NOMO-1 (cell line): ENCODE measurements at regions not wholly inside any gene's neighbourhood (a gene's known extent, or its start where the extent isn't known, plus 50 kb on each side); places are given as distances from the start of the nearest gene placed in this dataset.

Source experiments
- DNase-seq, 2 experiments: peaks; one replicate each; lab custom pipeline; 2025; ENCODE audit not compliant: unreplicated experiment in 2 of 2; lab: John Stamatoyannopoulos, UW

DNA sequence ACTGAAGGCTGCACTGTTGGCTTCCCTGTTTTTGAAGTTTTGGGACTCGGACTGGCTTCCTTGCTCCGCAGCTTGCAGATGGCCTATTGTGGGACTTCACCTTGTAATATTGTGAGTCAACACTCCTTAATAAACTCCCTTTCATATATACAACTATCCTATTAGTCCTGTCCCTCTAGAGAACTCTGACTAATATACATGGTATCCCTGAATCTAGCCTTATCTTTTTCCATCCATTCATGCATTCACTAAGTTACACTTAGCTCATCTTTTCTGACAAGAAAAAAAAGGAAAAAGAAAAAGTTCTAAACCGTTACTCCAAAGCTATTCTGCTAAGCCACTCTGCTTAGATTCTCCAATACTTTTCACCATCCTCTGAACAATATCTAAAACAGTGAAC, 1260.2 kb upstream of the PCDH7 start:
- no peak for DNase-seq

DNA sequence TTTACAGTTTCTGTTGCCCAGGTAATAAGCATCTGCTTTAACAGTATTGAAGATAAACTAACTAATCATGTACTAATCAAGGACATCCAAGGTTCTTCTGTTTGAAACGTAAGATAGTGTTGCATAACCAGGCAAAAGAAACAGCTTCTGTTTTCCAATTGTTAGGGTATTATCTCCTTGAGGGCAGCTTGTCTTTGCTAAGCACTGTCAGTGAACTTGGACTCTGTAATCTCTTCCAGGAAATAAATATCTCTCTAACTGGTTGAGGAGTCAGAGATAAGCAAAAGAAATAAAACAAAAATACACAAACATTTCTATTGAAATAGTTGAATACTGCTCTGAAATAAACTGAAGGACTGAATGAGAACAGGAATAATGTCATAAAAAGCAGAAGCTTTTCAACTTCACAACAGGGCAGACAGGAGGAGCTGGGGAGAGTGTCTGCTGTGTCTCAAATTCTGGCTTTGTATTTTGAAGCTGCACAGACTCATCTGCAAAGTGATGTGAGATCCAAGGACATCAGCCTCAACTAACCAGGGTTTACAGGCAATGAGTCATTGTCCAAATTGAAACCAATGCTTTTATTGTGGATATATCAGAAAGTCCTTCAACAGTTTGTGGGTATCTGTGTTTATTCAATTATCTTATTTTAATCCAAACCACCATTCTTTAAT, 1253.0 kb upstream of the PCDH7 start:
- no peak for DNase-seq
